AG10803 (cell line): ENCODE measurements at regions not wholly inside any gene's neighbourhood (a gene's known extent, or its start where the extent isn't known, plus 50 kb on each side); places are given as distances from the start of the nearest gene placed in this dataset.

Source experiments
- DNase-seq: peaks from one replicate; pipeline ENCODE4 v3.0.0; 2010; ENCODE audit warnings: low read depth
- H3K4me3 ChIP-seq: 2 replicates; pipeline ENCODE4 v1.5.1; 2011; ENCODE audit warnings: mild to moderate bottlenecking, low read length, control low read depth
- TF ChIP-seq, protein P1 (sequence below): conservative IDR thresholded peaks from 2 replicates; pipeline ENCODE4 v1.5.1; 2011; ENCODE audit warnings: mild to moderate bottlenecking, low read length, control low read depth, inconsistent platforms

DNA sequence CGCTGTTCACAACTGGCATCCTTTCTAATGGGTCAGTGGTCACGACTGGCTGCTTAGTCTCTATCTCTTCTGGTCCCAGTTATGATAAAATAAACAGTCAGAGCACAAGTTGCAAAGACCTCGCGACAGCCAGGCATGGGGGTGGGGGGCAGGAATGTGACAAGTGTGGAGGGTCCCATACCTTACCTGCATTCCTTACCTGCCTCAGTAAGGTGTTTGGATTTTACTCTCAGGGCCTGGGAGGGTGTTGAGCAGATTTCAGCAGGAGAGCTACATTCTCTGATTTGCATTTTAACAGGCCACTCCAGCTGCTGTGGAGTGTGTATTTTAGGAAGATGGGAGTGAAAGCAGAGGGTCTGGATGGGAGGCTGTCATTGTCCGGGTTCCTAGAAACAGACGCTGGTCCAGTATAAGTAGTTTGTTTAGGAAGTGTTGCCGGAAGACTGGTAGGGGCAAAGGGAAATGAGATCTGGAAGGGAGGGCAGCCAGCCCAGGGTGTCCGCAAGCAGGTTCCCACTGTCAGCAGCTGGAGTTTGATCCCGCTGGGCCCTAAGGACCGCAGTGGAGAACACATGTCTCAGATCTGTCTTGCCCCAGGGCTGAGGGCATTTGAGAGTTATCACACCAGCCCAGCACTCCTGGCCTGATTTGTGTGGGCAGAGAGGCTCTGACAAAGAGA lies 920.0 kb downstream of the UQCRFS1 start:
- no peak overlapping the region for H3K4me3 ChIP-seq
- TF ChIP-seq, protein P1, sequence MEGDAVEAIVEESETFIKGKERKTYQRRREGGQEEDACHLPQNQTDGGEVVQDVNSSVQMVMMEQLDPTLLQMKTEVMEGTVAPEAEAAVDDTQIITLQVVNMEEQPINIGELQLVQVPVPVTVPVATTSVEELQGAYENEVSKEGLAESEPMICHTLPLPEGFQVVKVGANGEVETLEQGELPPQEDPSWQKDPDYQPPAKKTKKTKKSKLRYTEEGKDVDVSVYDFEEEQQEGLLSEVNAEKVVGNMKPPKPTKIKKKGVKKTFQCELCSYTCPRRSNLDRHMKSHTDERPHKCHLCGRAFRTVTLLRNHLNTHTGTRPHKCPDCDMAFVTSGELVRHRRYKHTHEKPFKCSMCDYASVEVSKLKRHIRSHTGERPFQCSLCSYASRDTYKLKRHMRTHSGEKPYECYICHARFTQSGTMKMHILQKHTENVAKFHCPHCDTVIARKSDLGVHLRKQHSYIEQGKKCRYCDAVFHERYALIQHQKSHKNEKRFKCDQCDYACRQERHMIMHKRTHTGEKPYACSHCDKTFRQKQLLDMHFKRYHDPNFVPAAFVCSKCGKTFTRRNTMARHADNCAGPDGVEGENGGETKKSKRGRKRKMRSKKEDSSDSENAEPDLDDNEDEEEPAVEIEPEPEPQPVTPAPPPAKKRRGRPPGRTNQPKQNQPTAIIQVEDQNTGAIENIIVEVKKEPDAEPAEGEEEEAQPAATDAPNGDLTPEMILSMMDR = no peak
- DNase-seq = no peak

DNA sequence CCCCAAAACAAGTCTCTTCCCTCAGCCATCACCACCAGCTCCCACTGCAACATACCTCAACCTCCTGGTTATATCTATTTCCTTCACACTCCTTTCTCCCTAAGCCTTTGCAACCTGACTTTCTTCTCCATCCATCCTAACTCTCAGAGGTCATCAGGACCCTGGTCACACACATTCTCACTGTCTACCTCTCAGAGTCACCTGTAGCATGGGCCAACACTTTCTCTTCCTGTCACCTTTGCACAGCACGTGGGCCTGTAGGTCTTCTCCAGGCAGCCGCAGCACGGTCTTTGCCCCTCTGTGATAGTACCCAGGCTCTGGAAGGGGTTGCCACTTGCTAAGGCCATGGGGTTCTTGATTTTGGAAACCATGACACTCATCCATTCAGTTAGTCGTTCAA lies 921.1 kb downstream of the UQCRFS1 start:
- no peak for DNase-seq
- no peak overlapping the region for H3K4me3 ChIP-seq

DNA sequence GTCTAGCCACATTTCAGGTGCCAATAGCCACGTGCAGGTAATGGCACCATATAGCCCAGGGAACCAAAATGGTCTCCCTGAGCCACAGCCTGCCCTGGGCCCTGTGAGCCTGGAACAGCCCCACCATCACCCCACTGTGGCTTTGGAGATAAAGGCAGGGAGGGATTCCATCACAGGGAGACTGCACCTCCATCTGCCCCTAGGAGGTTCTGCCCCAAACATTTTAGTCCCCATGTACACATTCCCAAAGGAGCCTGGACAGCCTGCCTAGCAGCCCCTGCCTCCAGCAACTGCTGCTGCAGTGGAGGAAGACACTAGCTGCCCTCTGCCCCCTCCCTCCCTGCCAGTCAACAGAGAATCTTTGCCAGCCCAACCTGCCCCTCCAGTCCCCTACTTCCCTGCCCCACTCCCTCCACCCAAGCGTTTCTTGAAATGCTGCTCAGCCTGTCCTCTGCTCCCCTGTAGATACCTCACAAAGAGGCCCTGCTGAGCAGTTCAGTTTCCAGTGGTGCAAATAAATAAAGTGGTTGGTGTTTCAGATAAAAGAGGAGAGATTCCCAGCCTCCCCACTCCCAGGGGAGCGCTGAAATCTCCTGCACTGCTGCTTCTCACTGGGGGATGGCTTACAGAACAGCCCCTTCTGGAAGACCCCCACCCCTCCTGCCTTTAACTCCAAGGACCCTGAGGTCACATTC lies 921.8 kb downstream of the UQCRFS1 start:
- H3K4me3 ChIP-seq = no peak overlapping the region
- DNase-seq = no peak

More for the DNA sequence above, 921.1 kb downstream of the UQCRFS1 start:
- TF ChIP-seq, protein P1 = no peak

DNA sequence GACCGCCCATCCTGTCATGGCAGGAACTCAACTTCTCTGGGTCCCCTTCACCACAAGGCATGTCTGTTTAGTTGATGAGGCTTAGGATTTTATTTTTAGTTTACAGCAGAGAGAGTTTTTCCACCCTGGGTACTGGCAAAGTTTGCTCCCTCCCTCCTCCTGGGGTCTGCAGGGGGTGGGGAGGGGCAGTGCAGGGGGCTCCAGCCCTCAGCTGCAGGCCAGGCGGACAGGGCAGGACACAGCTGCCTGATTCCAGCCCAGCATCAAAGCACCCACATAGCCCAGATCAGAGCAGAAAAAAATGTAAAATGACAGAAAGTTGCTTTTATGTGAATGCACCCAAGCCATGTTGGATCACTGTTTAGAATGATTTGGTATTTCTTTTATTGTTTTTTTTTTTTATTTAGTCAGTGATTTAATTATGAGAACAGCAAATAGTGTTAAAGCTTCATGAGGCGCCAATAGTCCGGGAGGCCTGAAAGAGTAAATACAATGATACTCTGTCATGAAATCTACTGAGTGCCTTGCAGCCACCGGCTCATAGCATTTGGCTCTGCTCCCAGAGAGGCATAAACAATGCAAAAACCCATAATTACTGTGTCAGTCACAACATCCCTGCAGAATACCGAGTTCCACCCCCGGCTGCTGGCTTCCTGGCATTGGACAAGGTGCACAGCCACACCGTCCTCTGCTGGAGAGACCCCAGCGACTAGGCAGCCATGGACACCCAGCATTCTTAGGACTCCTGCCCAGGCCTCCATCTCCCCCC lies 923.5 kb downstream of the UQCRFS1 start:
- no peak overlapping the region for H3K4me3 ChIP-seq
- peak; percentile 64 for DNase-seq
- TF ChIP-seq, protein P1 = no peak

More for the DNA sequence above, 921.8 kb downstream of the UQCRFS1 start:
- TF ChIP-seq, protein P1 = no peak

DNA sequence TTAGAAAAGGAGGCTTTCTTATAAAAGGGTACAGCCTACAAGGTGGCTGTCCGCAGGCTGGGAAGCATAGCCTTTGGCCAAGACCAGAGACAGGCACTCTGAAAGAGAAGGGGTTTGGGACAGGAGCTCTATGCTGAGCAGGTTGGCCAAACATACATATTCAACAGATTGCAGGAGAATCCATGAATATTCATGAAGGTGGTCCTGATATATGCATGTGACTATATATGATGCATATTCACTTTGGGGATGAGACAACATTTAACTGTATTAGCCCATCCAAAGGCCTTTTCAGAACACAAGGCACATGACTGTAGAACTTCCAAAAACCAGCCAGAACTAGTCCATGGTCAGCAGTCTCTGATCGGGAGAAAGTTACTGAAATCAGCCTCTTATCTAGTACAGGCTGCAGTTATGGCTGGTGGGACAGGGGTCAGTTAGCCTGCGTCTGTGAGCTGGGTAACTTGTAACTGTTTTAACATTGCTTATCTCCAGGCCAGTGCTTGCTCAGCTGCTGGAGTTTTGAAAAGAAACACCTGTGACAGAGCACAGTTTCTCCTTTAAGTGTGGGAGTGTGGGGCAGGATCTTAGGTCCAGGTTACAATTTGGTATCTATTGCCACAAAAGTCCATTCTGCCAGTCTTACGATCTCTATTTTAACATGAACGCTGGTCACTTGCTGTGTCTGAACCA lies 924.2 kb downstream of the UQCRFS1 start:
- no peak overlapping the region for H3K4me3 ChIP-seq
- TF ChIP-seq, protein P1 = no peak
- DNase-seq = no peak

DNA sequence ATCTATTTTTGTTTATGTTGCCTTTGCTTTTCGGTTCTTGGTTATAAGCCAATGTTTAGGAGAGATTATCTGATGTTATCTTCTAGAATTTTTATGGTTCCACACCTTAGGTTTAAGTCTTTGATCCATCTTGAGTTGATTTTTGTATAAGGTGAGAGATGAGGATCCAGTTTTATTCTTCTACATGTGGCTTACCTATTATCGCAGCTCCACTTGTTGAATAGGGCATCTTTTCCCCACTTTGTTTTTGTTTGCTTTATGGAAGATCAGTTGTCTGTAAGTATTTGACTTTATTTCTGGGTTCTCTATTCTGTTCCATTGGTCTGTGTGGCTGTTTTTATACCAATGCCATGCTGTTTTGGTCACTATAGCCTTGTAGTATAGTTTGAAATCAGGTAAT lies 927.0 kb downstream of the UQCRFS1 start:
- no peak overlapping the region for H3K4me3 ChIP-seq
- no peak for DNase-seq
- TF ChIP-seq, protein P1 = no peak
